HG03045 (cell line): ENCODE measurements at regions not wholly inside any gene's neighbourhood (a gene's known extent, or its start where the extent isn't known, plus 50 kb on each side); places are given as distances from the start of the nearest gene placed in this dataset.
"Not testable (repeated sequence)": the region's sequence is repeated elsewhere in the genome, so short reads cannot be mapped to it uniquely, and the experiment has no call there.

Experiments used
- ATAC-seq: cut with Tn5 transposase; IDR thresholded peaks from one replicate; pipeline ENCODE4 v1.9.1; 2021; ENCODE audit warnings: mild to moderate bottlenecking, moderate library complexity; ENCODE audit not compliant: unreplicated experiment

- ATAC-seq, result no peak
These were observed 99.5 kb upstream of the FOXB1 start for GRCh38 chr15:59904450-59905135.

GRCh38 chr15:59896663-59897074, 107.4 kb upstream of the FOXB1 start:
- ATAC-seq, result no peak

GRCh38 chr15:59894835-59895234, 109.3 kb upstream of the FOXB1 start:
- ATAC-seq, result no peak

- ATAC-seq, result no peak
These were observed 111.1 kb upstream of the FOXB1 start for GRCh38 chr15:59892985-59893384.

GRCh38 chr15:59887870-59888269, 116.2 kb upstream of the FOXB1 start:
- ATAC-seq, result not testable (repeated sequence)

- ATAC-seq, result no peak
These were observed 116.9 kb upstream of the FOXB1 start for GRCh38 chr15:59887211-59887610.

- no peak for ATAC-seq
These were observed 117.7 kb upstream of the FOXB1 start for GRCh38 chr15:59886441-59886840.

- no peak for ATAC-seq
These were observed 118.3 kb upstream of the FOXB1 start for GRCh38 chr15:59885832-59886231.

GRCh38 chr15:59879506-59880265, 124.4 kb upstream of the FOXB1 start:
- no peak for ATAC-seq

GRCh38 chr15:59876140-59876539, 128.0 kb upstream of the FOXB1 start:
- ATAC-seq, result no peak

- ATAC-seq, result no peak
These were observed 130.4 kb upstream of the FOXB1 start for GRCh38 chr15:59873644-59874272.

- ATAC-seq, result no peak
These were observed 136.8 kb upstream of the FOXB1 start for GRCh38 chr15:59867086-59867855.

GRCh38 chr15:59866642-59867041, 137.5 kb upstream of the FOXB1 start:
- ATAC-seq, result no peak

GRCh38 chr15:59862191-59863155, 141.6 kb upstream of the FOXB1 start:
- ATAC-seq, result no peak

- no peak for ATAC-seq
These were observed 156.1 kb upstream of the FOXB1 start for GRCh38 chr15:59847968-59848367.

- ATAC-seq, result no peak
These were observed 156.9 kb upstream of the BNIP2 start for GRCh38 chr15:59845942-59846499.

- ATAC-seq, result no peak
These were observed 154.5 kb upstream of the BNIP2 start for GRCh38 chr15:59843609-59844008.

- ATAC-seq, result no peak
These were observed 151.9 kb upstream of the BNIP2 start for GRCh38 chr15:59841036-59841435.

- ATAC-seq, result no peak
These were observed 150.8 kb upstream of the BNIP2 start for GRCh38 chr15:59839906-59840305.

GRCh38 chr15:59838900-59839299, 149.8 kb upstream of the BNIP2 start:
- no peak for ATAC-seq
